ENCODE measurements at regions not wholly inside any gene's neighbourhood (a gene's known extent, or its start where the extent isn't known, plus 50 kb on each side); places are given as distances from the start of the nearest gene placed in this dataset.

- ATAC-seq (no peak), DNase-seq (no peak)
- Mint-ChIP-seq H3K4me1 (ENCODE audit: low read depth) (no peaks in the 10 kb centered on the region), H3K27ac (no peak overlapping the region), H3K36me3 (ENCODE audit: low read depth) (no peaks in the 10 kb centered on the region), H3K9me3 (peaks cover 21% of the 10 kb centered on the region), H3K27me3 (no peaks in the 10 kb centered on the region), H3K4me3 (no peak overlapping the region)
- ChIA-PET POLR2A (no interaction called here), CTCF (interaction anchor here (0.8 kb wide), 1 partner anchor 9 kb away, joined by 4 read pairs; no protein-coding TSS in a partner anchor)
- intact Hi-C loops (cut with micrococcal nuclease) = no loop called here
- TF ChIP-seq CTCF (IDR thresholded peaks at IDR 0.05) = no peak
Measured at GRCh38 chr12:61810486-61810885, 449.7 kb upstream of the USP15 start.

- no peak for DNase-seq
- Mint-ChIP-seq H3K4me1 (ENCODE audit: low read depth) (no peaks in the 10 kb centered on the region), H3K4me3 (no peak overlapping the region), H3K36me3 (ENCODE audit: low read depth) (no peaks in the 10 kb centered on the region), H3K27me3 (no peaks in the 10 kb centered on the region), H3K9me3 (no peaks in the 10 kb centered on the region), H3K27ac (no peak overlapping the region)
- no peak for ATAC-seq
- no peak for TF ChIP-seq CTCF (IDR thresholded peaks at IDR 0.05)
- CTCF ChIA-PET = interaction anchor here (1.1 kb wide), 1 partner anchor 372 kb away, joined by 4 read pairs; a partner anchor contains a TSS
- POLR2A ChIA-PET = no interaction called here
- intact Hi-C loops (cut with micrococcal nuclease) = no loop called here
Measured at GRCh38 chr12:61821381-61821780, 438.8 kb upstream of the USP15 start.

GRCh38 chr12:61823102-61823501 lies 437.1 kb upstream of the USP15 start:
- Mint-ChIP-seq H3K4me1 (ENCODE audit: low read depth) (no peaks in the 10 kb centered on the region), H3K27me3 (no peaks in the 10 kb centered on the region), H3K27ac (no peak overlapping the region), H3K4me3 (no peak overlapping the region), H3K9me3 (no peaks in the 10 kb centered on the region), H3K36me3 (ENCODE audit: low read depth) (no peaks in the 10 kb centered on the region)
- ATAC-seq (no peak), DNase-seq (no peak)
- intact Hi-C loops (cut with micrococcal nuclease) = no loop called here
- no peak for TF ChIP-seq CTCF (IDR thresholded peaks at IDR 0.05)
- CTCF ChIA-PET = no interaction called here
- POLR2A ChIA-PET = no interaction called here

GRCh38 chr12:61846765-61847164 lies 413.4 kb upstream of the USP15 start:
- ATAC-seq = no peak
- H3K27me3 Mint-ChIP-seq = no peaks in the 10 kb centered on the region
- H3K27ac Mint-ChIP-seq = no peak overlapping the region

GRCh38 chr12:61848893-61849292 lies 411.3 kb upstream of the USP15 start:
- ATAC-seq = no peak
- ChIA-PET CTCF (no interaction called here), POLR2A (no interaction called here)

More at GRCh38 chr12:61846765-61847164, 413.4 kb upstream of the USP15 start:
- no peak overlapping the region for H3K4me3 Mint-ChIP-seq
- TF ChIP-seq CTCF (IDR thresholded peaks at IDR 0.05) = no peak
- H3K9me3 Mint-ChIP-seq = no peaks in the 10 kb centered on the region
- ChIA-PET POLR2A (no interaction called here), CTCF (no interaction called here)
- H3K4me1 Mint-ChIP-seq (ENCODE audit: low read depth) = no peaks in the 10 kb centered on the region
- DNase-seq = no peak
- H3K36me3 Mint-ChIP-seq (ENCODE audit: low read depth) = no peaks in the 10 kb centered on the region
- intact Hi-C loops (cut with micrococcal nuclease) = no loop called here

More at GRCh38 chr12:61848893-61849292, 411.3 kb upstream of the USP15 start:
- intact Hi-C loops (cut with micrococcal nuclease) = no loop called here
- Mint-ChIP-seq H3K9me3 (peaks cover under 1% of the 10 kb centered on the region), H3K36me3 (ENCODE audit: low read depth) (no peaks in the 10 kb centered on the region), H3K27me3 (no peaks in the 10 kb centered on the region), H3K27ac (no peak overlapping the region), H3K4me3 (no peak overlapping the region), H3K4me1 (ENCODE audit: low read depth) (no peaks in the 10 kb centered on the region)
- TF ChIP-seq CTCF (IDR thresholded peaks at IDR 0.05) = no peak
- no peak for DNase-seq
